GM19099 (cell line): ENCODE measurements at regions not wholly inside any gene's neighbourhood (a gene's known extent, or its start where the extent isn't known, plus 50 kb on each side); places are given as distances from the start of the nearest gene placed in this dataset.

Experiments used
- POLR2A ChIP-seq: IDR thresholded peaks from 3 replicates; pipeline ENCODE4 v1.6.1; 2011; ENCODE audit warnings: low read depth; ENCODE audit not compliant: insufficient read length; ENCODE audit errors: extremely low read depth

- no peak for TF ChIP-seq POLR2A
Measured at GRCh38 chr9:89680547-89681467, 76.0 kb downstream of the GADD45G start.

GRCh38 chr9:89683626-89684025, 78.8 kb downstream of the GADD45G start:
- no peak for TF ChIP-seq POLR2A

GRCh38 chr9:89684218-89684617, 79.4 kb downstream of the GADD45G start:
- no peak for TF ChIP-seq POLR2A

- no peak for TF ChIP-seq POLR2A
Measured at GRCh38 chr9:89684912-89685636, 80.3 kb downstream of the GADD45G start.

DNA sequence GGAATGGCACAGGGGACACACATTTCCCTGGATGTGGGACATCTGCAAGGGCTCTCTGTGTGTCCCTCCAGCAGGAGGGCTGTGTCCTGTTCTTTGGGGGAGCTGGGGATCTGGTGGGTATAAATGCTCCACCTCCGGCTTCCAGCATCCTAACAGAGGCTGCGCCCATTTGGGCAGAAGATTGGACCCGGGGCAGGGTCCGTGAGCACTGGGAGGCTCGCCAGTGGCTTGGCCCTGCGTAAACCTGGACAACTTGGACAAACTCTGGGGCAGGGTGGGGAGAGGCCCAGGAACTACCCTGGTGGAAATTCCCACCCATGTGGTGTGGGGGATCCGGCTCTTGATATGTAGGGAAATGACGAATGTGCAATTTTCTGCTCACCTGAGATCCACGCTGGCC, 80.9 kb downstream of the GADD45G start:
- TF ChIP-seq POLR2A: no peak

DNA sequence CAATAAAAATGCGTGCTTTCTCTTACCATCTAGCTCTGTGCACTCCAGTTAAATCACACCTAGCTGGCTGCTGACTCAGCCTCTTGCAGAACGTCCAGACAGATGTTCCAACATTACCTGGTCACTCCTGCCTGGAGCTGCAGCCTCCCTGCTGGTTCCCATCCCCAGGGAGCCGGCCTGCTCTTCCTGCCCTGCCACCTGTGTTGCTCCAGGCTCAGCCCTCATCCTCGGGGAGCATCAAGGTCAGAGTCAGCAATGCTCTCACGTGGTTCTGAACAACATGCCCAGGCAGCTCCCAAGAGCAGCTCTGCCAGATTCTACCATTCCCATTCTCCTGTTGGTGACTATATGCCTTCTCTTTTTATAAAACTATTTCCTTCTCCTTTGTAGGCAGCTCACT, 81.3 kb downstream of the GADD45G start:
- no peak for TF ChIP-seq POLR2A

DNA sequence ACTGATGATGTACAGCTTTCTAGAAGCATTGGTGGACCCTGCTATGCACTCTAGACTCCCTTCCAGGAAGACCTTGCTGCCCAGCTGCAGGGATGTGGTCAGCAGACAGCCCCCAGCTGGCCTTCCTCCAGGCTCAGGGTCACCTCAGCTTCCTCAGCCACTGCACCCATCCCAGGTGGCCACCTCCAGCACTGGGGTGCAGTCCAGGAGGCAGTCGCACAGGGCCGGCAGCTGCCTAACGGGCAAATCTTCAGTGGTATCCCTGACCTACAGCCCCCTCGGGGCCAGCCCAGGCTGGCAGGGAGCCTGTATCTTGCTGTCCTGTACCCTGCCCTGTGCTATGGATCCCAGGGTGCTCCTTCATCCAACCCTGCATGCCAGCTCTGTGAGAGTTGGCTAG, 81.8 kb downstream of the GADD45G start:
- TF ChIP-seq POLR2A: no peak

DNA sequence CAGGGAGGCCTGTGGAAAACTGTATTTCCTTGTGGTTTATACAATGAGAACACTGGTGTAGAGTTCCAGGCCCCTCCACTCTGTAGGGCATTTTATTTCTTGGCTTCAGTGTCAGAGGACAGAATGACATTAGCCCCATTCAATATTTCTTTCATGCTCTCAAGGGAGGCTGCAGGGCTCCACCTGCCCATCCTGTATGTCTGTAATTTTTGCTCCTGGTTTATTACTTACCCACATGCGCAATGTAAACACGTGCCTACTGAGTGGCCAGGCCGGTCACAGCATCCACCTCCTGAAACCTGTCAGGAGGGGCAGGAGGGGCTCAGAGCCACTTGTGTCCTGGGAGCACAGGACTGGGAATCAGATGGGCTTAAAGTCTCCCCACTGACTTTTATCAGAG, 82.4 kb downstream of the GADD45G start:
- TF ChIP-seq POLR2A: no peak

- no peak for TF ChIP-seq POLR2A
Measured at GRCh38 chr9:89687848-89688247, 83.0 kb downstream of the GADD45G start.

DNA sequence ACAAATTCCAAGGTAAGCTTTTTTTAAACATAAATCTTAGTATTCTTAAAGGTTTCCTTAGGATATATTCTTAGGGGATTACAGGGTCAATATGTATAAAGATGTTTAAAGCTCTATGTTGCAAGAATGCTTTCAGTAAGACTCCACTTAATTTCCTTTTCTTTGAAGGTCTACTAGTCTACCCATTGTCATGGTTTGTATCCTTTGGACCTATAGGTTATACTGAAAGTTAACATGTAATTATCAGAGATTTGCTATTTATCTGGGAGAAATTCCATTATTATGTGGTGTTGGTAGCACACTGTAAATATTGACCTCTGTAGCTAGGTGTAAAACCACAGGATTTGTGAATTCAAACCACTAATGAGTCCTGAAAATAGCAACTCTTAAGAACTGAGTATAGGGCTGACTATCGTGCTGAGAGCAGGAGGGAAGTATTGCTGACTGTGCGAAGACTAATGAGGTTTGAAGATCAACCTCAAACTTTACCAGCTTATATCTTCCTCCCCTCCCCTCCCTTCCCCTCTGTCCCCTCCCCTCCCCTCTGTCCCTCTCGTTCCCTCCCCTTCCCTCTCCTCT, 85.6 kb downstream of the GADD45G start:
- no peak for TF ChIP-seq POLR2A

- no peak for TF ChIP-seq POLR2A
Measured at GRCh38 chr9:89695441-89695891, 90.7 kb downstream of the GADD45G start.

DNA sequence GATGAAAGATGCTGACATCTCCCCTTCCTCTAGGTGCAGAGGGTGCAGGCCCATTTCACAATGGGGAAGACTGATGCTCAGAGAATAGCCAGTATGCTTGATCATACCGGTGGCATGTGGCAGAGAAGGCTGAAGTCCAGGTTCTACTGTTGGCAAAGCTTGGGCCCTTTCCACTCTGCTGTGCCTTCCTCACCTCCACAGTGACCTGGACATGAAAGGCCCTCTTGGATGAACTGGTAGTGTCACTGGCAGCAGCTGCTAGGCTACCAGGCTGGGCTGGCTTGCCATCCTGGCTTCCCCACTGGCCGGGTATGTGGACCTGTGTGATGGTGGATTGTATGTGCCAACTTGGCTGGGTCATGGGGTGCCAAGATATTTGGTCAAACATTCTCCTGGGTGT, 92.0 kb downstream of the GADD45G start:
- no peak for TF ChIP-seq POLR2A

DNA sequence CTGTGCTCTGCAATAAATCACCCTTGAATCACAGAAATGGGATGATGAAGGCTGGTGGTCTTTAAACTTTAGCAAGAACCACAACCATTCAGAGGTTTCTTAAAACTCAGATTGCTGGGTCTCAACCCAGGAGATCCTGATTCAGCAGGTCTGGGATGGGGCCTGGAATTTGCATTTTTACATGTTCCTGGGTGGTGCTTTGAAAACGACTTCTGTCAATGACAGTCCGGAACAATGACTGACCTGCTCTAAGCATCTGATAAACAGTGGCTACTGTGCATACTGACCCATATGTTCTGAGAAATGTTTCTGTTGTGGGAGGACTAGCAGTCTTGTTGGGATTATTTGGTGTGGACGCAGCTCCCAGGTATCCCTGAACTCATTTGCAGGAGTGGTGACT, 92.7 kb downstream of the GADD45G start:
- TF ChIP-seq POLR2A: no peak

GRCh38 chr9:89698411-89699005, 93.7 kb downstream of the GADD45G start:
- TF ChIP-seq POLR2A: no peak

- no peak for TF ChIP-seq POLR2A
Measured at GRCh38 chr9:89699646-89700045, 94.8 kb downstream of the GADD45G start.
